ENCODE measurements at regions not wholly inside any gene's neighbourhood (a gene's known extent, or its start where the extent isn't known, plus 50 kb on each side); places are given as distances from the start of the nearest gene placed in this dataset.

GRCh38 chr18:70432804-70433400, 144.1 kb downstream of the SOCS6 start:
- TF ChIP-seq CTCF (IDR thresholded peaks at IDR 0.05; ENCODE audit: control insufficient read depth, extremely low read depth, insufficient read depth): no peak
- DNase-seq (ENCODE audit: low read depth): no peak
- H3K4me3 ChIP-seq (ENCODE audit: low read depth, low read length): no peak overlapping the region

DNA sequence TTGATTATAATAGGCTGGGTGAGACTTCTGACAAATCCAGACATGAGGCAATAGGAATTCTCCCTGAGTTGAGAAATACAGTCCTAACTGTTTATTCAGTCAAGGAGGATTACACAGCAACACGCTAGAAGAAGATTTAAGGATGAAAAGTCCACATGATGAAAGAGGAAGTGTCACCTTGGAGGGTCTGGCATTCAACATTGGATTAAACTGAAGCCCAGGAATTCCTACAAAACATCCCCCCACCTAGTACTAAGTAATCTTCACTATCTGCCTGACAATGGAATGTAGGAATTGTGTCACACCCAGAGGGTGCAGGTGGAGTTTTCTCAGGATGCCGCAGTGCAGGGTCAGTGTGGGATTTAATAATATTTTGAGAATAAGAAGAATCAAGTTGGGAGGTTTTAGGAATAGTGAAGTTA, 142.4 kb downstream of the SOCS6 start:
- TF ChIP-seq CTCF (IDR thresholded peaks at IDR 0.05; ENCODE audit: control insufficient read depth, extremely low read depth, insufficient read depth): no peak
- no peak overlapping the region for H3K4me3 ChIP-seq (ENCODE audit: low read depth, low read length)
- no peak for DNase-seq (ENCODE audit: low read depth)

GRCh38 chr18:70430501-70431173, 141.8 kb downstream of the SOCS6 start:
- DNase-seq (ENCODE audit: low read depth): no peak

GRCh38 chr18:70429847-70430500, 141.1 kb downstream of the SOCS6 start:
- TF ChIP-seq CTCF (IDR thresholded peaks at IDR 0.05; ENCODE audit: control insufficient read depth, extremely low read depth, insufficient read depth): no peak
- DNase-seq (ENCODE audit: low read depth): no peak
- no peak overlapping the region for H3K4me3 ChIP-seq (ENCODE audit: low read depth, low read length)

More at GRCh38 chr18:70430501-70431173, 141.8 kb downstream of the SOCS6 start:
- H3K4me3 ChIP-seq (ENCODE audit: low read depth, low read length): no peak overlapping the region
- TF ChIP-seq CTCF (IDR thresholded peaks at IDR 0.05; ENCODE audit: control insufficient read depth, extremely low read depth, insufficient read depth): no peak

GRCh38 chr18:70428439-70428838, 139.6 kb downstream of the SOCS6 start:
- no peak overlapping the region for H3K4me3 ChIP-seq (ENCODE audit: low read depth, low read length)
- peak; percentile 66 for DNase-seq (ENCODE audit: low read depth)
- TF ChIP-seq CTCF (IDR thresholded peaks at IDR 0.05; ENCODE audit: control insufficient read depth, extremely low read depth, insufficient read depth): no peak

- no peak overlapping the region for H3K4me3 ChIP-seq (ENCODE audit: low read depth, low read length)
- no peak for TF ChIP-seq CTCF (IDR thresholded peaks at IDR 0.05; ENCODE audit: control insufficient read depth, extremely low read depth, insufficient read depth)
- DNase-seq (ENCODE audit: low read depth): no peak
Measured at GRCh38 chr18:70426818-70427217, 138.0 kb downstream of the SOCS6 start.
